K562 (cell line): ENCODE measurements at regions not wholly inside any gene's neighbourhood (a gene's known extent, or its start where the extent isn't known, plus 50 kb on each side); places are given as distances from the start of the nearest gene placed in this dataset.

ENCODE experiments used
- ATAC-seq: fragments of 200-7000 bp; cut with Tn5 transposase; 3 replicates; pipeline ENCODE4 v1.9.1; 2020; ENCODE audit warnings: moderate library complexity
- BruUV-seq: library from RNA; stranded (reverse); fragments of 400-500 nt; replicated peaks from 2 replicates; lab custom pipeline; 2021; lab: Mats Ljungman, UMichigan
- CTCF ChIA-PET: fragments of 300-600 bp; formaldehyde crosslinking; extraction: SDS; loops from one replicate; lab custom pipeline; 2021; ENCODE audit warnings: low intra/inter-chr PET ratio; lab: Yijun Ruan, JAX
- POLR2A ChIA-PET: fragments of 300-600, 350-650 bp; sonication (Branson Sonifier 250); formaldehyde crosslinking; extraction: SDS; loops from one replicate; lab custom pipeline; 2021; ENCODE audit warnings: antibody characterized with exemption, inconsistent platforms; lab: Yijun Ruan, JAX
- DNase-seq, 4 experiments: peaks; one replicate each; pipeline versions ENCODE4 v3.0.0 to v3.0.0-alpha.2; 2011 to 2018; ENCODE audit warnings: low spot score in 3 of 4, mixed read lengths in 3 of 4; ENCODE audit errors: extremely low read depth in 1 of 4
- FAIRE-seq: peaks from 2 replicates; lab custom pipeline; 2011; peaks lifted over from hg19 to GRCh38; lab: Jason Lieb, UNC
- H2AFZ ChIP-seq: 2 replicates; pipeline ENCODE4 v1.6.0; 2011; ENCODE audit warnings: low read depth, low read length, control low read depth, inconsistent platforms
- H3K27ac ChIP-seq: fragments of 200-600 bp; 3 replicates; pipeline ENCODE4 v1.8.0; 2011; ENCODE audit warnings: low read depth, mild to moderate bottlenecking, control low read depth, inconsistent platforms, low read length, moderate library complexity, mixed read lengths; ENCODE audit errors: extremely low read depth
- H3K27me3 ChIP-seq, 2 experiments: fragments of 300-600 bp in 1 of 2; 2 replicates in 1 of 2; 3 replicates in 1 of 2; pipeline versions ENCODE4 v1.6.0 to v1.8.0; 2011; ENCODE audit warnings: inconsistent platforms in 2 of 2, low read length in 2 of 2, mild to moderate bottlenecking in 1 of 2, mixed read lengths in 1 of 2, moderate library complexity in 1 of 2; ENCODE audit not compliant: control insufficient read depth in 2 of 2, insufficient read depth in 2 of 2
- H3K36me3 ChIP-seq: fragments of 300-600 bp; 3 replicates; pipeline ENCODE4 v1.8.0; 2011; ENCODE audit warnings: mild to moderate bottlenecking, low read length, inconsistent platforms; ENCODE audit not compliant: control insufficient read depth, insufficient read depth
- H3K4me1 ChIP-seq, 2 experiments: fragments of 200-600 bp in 1 of 2; replicated peaks in 1 of 2; 2 replicates in 1 of 2; 3 replicates in 1 of 2; pipeline versions ENCODE4 v1.5.1 to v1.8.0; 2011; ENCODE audit warnings: inconsistent platforms in 2 of 2, low read length in 2 of 2, mild to moderate bottlenecking in 1 of 2, mixed read lengths in 1 of 2, moderate library complexity in 1 of 2; ENCODE audit not compliant: control insufficient read depth in 2 of 2, insufficient read depth in 2 of 2
- H3K4me2 ChIP-seq: 2 replicates; pipeline ENCODE4 v1.6.1; 2011; ENCODE audit warnings: low read length, control low read depth, inconsistent platforms, mixed read lengths; ENCODE audit not compliant: insufficient read depth
- H3K4me3 ChIP-seq: fragments of 200-600 bp; sonication (generic), shearing (Covaris generic); 2 replicates; pipeline ENCODE4 v1.5.1; 2016; ENCODE audit warnings: control low read depth, inconsistent platforms
- H3K79me2 ChIP-seq: fragments of 200-600 bp; 3 replicates; pipeline ENCODE4 v1.8.0; 2011; ENCODE audit warnings: low read length, inconsistent platforms; ENCODE audit not compliant: control insufficient read depth, insufficient read depth
- H3K9ac ChIP-seq, 2 experiments: 2 replicates each; pipeline versions ENCODE4 v1.6.0 to v1.6.1; 2011; ENCODE audit warnings: low read depth in 2 of 2, low read length in 2 of 2, control low read depth in 1 of 2, inconsistent platforms in 1 of 2, mild to moderate bottlenecking in 1 of 2, mixed read lengths in 1 of 2; ENCODE audit not compliant: insufficient read depth in 1 of 2
- H3K9me1 ChIP-seq: one replicate; pipeline ENCODE4 v1.6.0; 2011; ENCODE audit warnings: inconsistent platforms, mild to moderate bottlenecking, low read length, moderate library complexity; ENCODE audit not compliant: control insufficient read depth, insufficient read depth
- H3K9me3 ChIP-seq: replicated peaks from 2 replicates; pipeline ENCODE4 v1.5.1; 2011; ENCODE audit warnings: low read depth, low read length, inconsistent platforms; ENCODE audit not compliant: control insufficient read depth, insufficient read depth
- H4K20me1 ChIP-seq: replicated peaks from 2 replicates; pipeline ENCODE4 v1.6.1; 2011; ENCODE audit warnings: low read length, inconsistent platforms, mixed read lengths; ENCODE audit not compliant: control insufficient read depth, insufficient read depth
- HEY1 ChIP-seq: fragments of 250-450 bp; sonication (Bioruptor Pico); IDR thresholded peaks from 2 replicates; pipeline ENCODE4 v1.5.0; 2020; ENCODE audit warnings: mild to moderate bottlenecking, moderate library complexity, borderline replicate concordance
- MEIS2 ChIP-seq: fragments of 450-650 bp; IDR thresholded peaks from 2 replicates; pipeline ENCODE4 v1.6.1; 2014; ENCODE audit warnings: mild to moderate bottlenecking; ENCODE audit not compliant: partially characterized antibody
- MTA1 ChIP-seq: fragments of 450-650 bp; IDR thresholded peaks from 2 replicates; pipeline ENCODE4 v1.6.1; 2017; ENCODE audit warnings: borderline replicate concordance
- NFIX ChIP-seq: fragments of 250-450 bp; sonication (Bioruptor Pico); IDR thresholded peaks from 2 replicates; pipeline ENCODE4 v1.4.0; 2020; ENCODE audit warnings: low read depth, mild to moderate bottlenecking, moderate library complexity
- PTTG1 ChIP-seq: fragments of 450-650 bp; IDR thresholded peaks from 2 replicates; pipeline ENCODE4 v1.6.1; 2016; ENCODE audit warnings: low read depth, mild to moderate bottlenecking, missing genetic modification characterization, missing compliant biosample characterization
- RBM15 ChIP-seq: fragments of 200-400 bp; formaldehyde crosslinking; IDR thresholded peaks from 2 replicates; pipeline ENCODE4 v1.6.1; 2018; ENCODE audit warnings: mild to moderate bottlenecking, low read length, moderate library complexity; ENCODE audit not compliant: insufficient read depth
- RBM25 ChIP-seq: fragments of 200-400 bp; formaldehyde crosslinking; IDR thresholded peaks from 2 replicates; pipeline ENCODE4 v1.6.1; 2018; ENCODE audit warnings: low read length, low read depth, moderate library complexity; ENCODE audit not compliant: severe bottlenecking
- SOX6 ChIP-seq: fragments of 450-650 bp; IDR thresholded peaks from 2 replicates; pipeline ENCODE4 v1.6.1; 2014; ENCODE audit warnings: mild to moderate bottlenecking
- ZNF232 ChIP-seq: sonication (generic); formaldehyde crosslinking; IDR thresholded peaks from 2 replicates; pipeline ENCODE4 v1.8.0; 2022; ENCODE audit warnings: mild to moderate bottlenecking, missing genetic modification reagents
- ZNF311 ChIP-seq: fragments of 250-450 bp; sonication (Bioruptor Pico); IDR thresholded peaks from 2 replicates; pipeline ENCODE4 v1.4.0; 2020; ENCODE audit warnings: mild to moderate bottlenecking, moderate library complexity
- ZNF668 ChIP-seq: fragments of 250-450 bp; sonication (Bioruptor Pico); IDR thresholded peaks from 2 replicates; pipeline ENCODE4 v1.8.0; 2022; ENCODE audit warnings: mild to moderate bottlenecking, inconsistent platforms
- WGBS: fragments of 100-300 bp; shearing (Covaris generic); methylation state at CpG from one replicate; pipeline ENCODE4 v1.1.6; 2016; ENCODE audit warnings: low coverage, mixed read lengths; ENCODE audit not compliant: insufficient coverage; ENCODE audit errors: missing lambda C conversion rate; 5-methylcytosine and 5-hydroxymethylcytosine counted together
- in situ Hi-C: fragments of 300-500 bp; cut with MboI; formaldehyde crosslinking; loops from 4 replicates; pipeline ENCODE4 v1.15.0; 2018; ENCODE audit warnings: inconsistent platforms, mixed read lengths
- intact Hi-C: fragments of 100-400 bp; cut with micrococcal nuclease; formaldehyde crosslinking; loops from 2 replicates; pipeline ENCODE4 v1.14.2; 2022
- TF ChIP-seq, protein P1 (sequence below): sonication (generic); formaldehyde crosslinking; IDR thresholded peaks from 2 replicates; pipeline ENCODE4 v1.8.1; 2023; ENCODE audit warnings: missing genetic modification reagents, mild to moderate bottlenecking, borderline replicate concordance

DNA sequence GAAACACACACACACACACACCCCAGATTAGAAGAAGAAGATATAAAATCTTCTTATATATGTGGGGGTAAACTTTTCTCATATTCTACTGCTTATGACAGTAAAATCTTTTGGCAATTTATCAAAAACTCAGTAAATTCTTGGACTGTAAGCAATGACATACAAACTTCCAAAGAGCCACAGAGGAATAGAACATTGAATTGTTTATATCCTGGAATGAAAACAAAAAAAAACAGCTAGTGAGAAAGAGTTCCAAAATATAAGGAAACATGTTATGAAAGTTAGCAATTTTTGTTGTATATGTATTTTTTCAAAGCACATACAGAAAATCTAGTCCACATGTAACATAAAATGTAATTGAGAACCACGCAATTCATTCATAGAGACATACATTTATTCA lies 764.9 kb downstream of the DSC3 start:
- no peak for FAIRE-seq
- no TSS peak for BruUV-seq
- in situ Hi-C loops: no loop called here
- TF ChIP-seq NFIX (CRISPR knock-in tag) (no peak), SOX6 (no peak), RBM25 (no peak), HEY1 (CRISPR knock-in tag) (no peak), ZNF668 (no peak), MEIS2 (no peak), PTTG1 (no peak), ZNF311 (CRISPR knock-in tag) (no peak), MTA1 (no peak), RBM15 (no peak), ZNF232 (CRISPR knock-in tag) (no peak)
- TF ChIP-seq, protein P1, sequence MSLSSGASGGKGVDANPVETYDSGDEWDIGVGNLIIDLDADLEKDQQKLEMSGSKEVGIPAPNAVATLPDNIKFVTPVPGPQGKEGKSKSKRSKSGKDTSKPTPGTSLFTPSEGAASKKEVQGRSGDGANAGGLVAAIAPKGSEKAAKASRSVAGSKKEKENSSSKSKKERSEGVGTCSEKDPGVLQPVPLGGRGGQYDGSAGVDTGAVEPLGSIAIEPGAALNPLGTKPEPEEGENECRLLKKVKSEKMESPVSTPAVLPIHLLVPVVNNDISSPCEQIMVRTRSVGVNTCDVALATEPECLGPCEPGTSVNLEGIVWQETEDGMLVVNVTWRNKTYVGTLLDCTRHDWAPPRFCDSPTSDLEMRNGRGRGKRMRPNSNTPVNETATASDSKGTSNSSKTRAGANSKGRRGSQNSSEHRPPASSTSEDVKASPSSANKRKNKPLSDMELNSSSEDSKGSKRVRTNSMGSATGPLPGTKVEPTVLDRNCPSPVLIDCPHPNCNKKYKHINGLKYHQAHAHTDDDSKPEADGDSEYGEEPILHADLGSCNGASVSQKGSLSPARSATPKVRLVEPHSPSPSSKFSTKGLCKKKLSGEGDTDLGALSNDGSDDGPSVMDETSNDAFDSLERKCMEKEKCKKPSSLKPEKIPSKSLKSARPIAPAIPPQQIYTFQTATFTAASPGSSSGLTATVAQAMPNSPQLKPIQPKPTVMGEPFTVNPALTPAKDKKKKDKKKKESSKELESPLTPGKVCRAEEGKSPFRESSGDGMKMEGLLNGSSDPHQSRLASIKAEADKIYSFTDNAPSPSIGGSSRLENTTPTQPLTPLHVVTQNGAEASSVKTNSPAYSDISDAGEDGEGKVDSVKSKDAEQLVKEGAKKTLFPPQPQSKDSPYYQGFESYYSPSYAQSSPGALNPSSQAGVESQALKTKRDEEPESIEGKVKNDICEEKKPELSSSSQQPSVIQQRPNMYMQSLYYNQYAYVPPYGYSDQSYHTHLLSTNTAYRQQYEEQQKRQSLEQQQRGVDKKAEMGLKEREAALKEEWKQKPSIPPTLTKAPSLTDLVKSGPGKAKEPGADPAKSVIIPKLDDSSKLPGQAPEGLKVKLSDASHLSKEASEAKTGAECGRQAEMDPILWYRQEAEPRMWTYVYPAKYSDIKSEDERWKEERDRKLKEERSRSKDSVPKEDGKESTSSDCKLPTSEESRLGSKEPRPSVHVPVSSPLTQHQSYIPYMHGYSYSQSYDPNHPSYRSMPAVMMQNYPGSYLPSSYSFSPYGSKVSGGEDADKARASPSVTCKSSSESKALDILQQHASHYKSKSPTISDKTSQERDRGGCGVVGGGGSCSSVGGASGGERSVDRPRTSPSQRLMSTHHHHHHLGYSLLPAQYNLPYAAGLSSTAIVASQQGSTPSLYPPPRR (CRISPR knock-in tag): no peak

More for the DNA sequence above, 764.9 kb downstream of the DSC3 start:
- H3K9me1 ChIP-seq: no peaks in the 10 kb centered on the region
- H3K27me3 ChIP-seq: no peaks in the 10 kb centered on the region
- DNase-seq (no peak), ATAC-seq (no peak)
- H3K9ac ChIP-seq: no peak overlapping the region
- H4K20me1 ChIP-seq: no peaks in the 10 kb centered on the region
- 9% methylated on average over 1 of the region's 1 CpG for WGBS
- no peaks in the 10 kb centered on the region for H3K9me3 ChIP-seq
- H2AFZ ChIP-seq: no peak overlapping the region
- no peaks in the 10 kb centered on the region for H3K36me3 ChIP-seq
- intact Hi-C loops: no loop called here
- no peak overlapping the region for H3K4me2 ChIP-seq
- CTCF ChIA-PET: no interaction called here
- H3K79me2 ChIP-seq: no peaks in the 10 kb centered on the region
- H3K4me1 ChIP-seq: no peaks in the 10 kb centered on the region
- POLR2A ChIA-PET: no interaction called here
- H3K27ac ChIP-seq: no peak overlapping the region
- no peak overlapping the region for H3K4me3 ChIP-seq
